ENCODE measurements at regions not wholly inside any gene's neighbourhood (a gene's known extent, or its start where the extent isn't known, plus 50 kb on each side); places are given as distances from the start of the nearest gene placed in this dataset.
"Not testable (repeated sequence)": the region's sequence is repeated elsewhere in the genome, so short reads cannot be mapped to it uniquely, and the experiment has no call there.

- DNase-seq = not testable (repeated sequence)
Observed at GRCh38 chrX:83749736-83750135, 111.2 kb upstream of the CYLC1 start.

- not testable (repeated sequence) for DNase-seq
Observed at GRCh38 chrX:83750451-83750850, 110.5 kb upstream of the CYLC1 start.

- peak; percentile 0 for DNase-seq
Observed at GRCh38 chrX:83759872-83760271, 101.1 kb upstream of the CYLC1 start.

GRCh38 chrX:83771664-83772063, 89.3 kb upstream of the CYLC1 start:
- peak; percentile 0 for DNase-seq
